A549 (cell line): ENCODE measurements at regions not wholly inside any gene's neighbourhood (a gene's known extent, or its start where the extent isn't known, plus 50 kb on each side); places are given as distances from the start of the nearest gene placed in this dataset.

Experiments used
- CEBPB ChIP-seq, 2 experiments: fragments of >200 bp in 1 of 2; sonication (Bioruptor Twin) in 1 of 2; formaldehyde crosslinking in 1 of 2; IDR thresholded peaks; 2 replicates each; pipeline ENCODE4 v1.6.1; 2012 to 2016
- HEYL ChIP-seq: fragments of 250-450 bp; sonication (Bioruptor Pico); IDR thresholded peaks from 2 replicates; pipeline ENCODE4 v1.8.0; 2021; ENCODE audit warnings: mild to moderate bottlenecking, moderate library complexity
- POLR2A ChIP-seq: IDR thresholded peaks from 2 replicates; pipeline ENCODE4 v1.6.1; 2012; ENCODE audit warnings: mild to moderate bottlenecking, low read length
- TF ChIP-seq, protein P1 (sequence below): fragments of >200 bp; sonication (Bioruptor Twin); formaldehyde crosslinking; IDR thresholded peaks from 3 replicates; pipeline ENCODE4 v1.5.1; 2016

DNA sequence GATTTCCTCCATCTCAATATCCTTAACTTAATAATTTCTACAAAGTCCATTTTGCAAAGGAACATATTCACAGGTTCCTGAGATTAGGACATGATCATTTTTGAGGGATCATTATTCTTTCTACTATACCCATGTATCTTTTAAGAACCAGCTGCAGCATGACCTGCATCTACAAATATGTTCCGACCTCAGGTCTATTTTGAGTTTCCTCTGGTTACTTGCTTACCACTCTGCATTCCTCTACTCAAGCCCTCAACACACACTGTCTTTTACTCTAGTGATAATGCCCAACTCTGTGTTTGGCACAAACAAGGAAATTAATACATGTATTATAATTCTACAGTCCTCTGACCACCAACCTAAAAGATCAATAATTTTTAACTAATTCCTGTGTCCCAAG lies 386.1 kb downstream of the DNAH5 start:
- no peak for TF ChIP-seq CEBPB (IDR thresholded peaks at IDR 0.05)
- TF ChIP-seq POLR2A, result no peak
- TF ChIP-seq, protein P1, sequence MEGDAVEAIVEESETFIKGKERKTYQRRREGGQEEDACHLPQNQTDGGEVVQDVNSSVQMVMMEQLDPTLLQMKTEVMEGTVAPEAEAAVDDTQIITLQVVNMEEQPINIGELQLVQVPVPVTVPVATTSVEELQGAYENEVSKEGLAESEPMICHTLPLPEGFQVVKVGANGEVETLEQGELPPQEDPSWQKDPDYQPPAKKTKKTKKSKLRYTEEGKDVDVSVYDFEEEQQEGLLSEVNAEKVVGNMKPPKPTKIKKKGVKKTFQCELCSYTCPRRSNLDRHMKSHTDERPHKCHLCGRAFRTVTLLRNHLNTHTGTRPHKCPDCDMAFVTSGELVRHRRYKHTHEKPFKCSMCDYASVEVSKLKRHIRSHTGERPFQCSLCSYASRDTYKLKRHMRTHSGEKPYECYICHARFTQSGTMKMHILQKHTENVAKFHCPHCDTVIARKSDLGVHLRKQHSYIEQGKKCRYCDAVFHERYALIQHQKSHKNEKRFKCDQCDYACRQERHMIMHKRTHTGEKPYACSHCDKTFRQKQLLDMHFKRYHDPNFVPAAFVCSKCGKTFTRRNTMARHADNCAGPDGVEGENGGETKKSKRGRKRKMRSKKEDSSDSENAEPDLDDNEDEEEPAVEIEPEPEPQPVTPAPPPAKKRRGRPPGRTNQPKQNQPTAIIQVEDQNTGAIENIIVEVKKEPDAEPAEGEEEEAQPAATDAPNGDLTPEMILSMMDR, result no peak
- TF ChIP-seq HEYL (CRISPR knock-in tag), result no peak
